Transverse colon (tissue), 4 donors: ENCODE measurements at regions not wholly inside any gene's neighbourhood (a gene's known extent, or its start where the extent isn't known, plus 50 kb on each side); places are given as distances from the start of the nearest gene placed in this dataset.

Experiments used
- DNase-seq: peaks from one replicate; pipeline ENCODE4 v3.0.0-alpha.2; 2019
- H3K27ac ChIP-seq, 4 donors: fragments of 200-600 bp; sonication (generic); 2 replicates each; pipeline ENCODE4 v1.5.1; 2016 to 2018; ENCODE audit warnings: inconsistent platforms in 4 of 4
- H3K27me3 ChIP-seq: fragments of 200-600 bp; sonication (generic); 2 replicates; pipeline ENCODE4 v1.5.1; 2017; ENCODE audit warnings: inconsistent platforms
- H3K36me3 ChIP-seq, 4 donors: fragments of 200-600 bp; sonication (generic); 2 replicates each; pipeline ENCODE4 v1.5.1; 2017 to 2019; ENCODE audit warnings: inconsistent platforms in 4 of 4
- H3K4me1 ChIP-seq, 4 donors: fragments of 200-600 bp; sonication (generic); 2 replicates each; pipeline ENCODE4 v1.5.1; 2017 to 2020; ENCODE audit warnings: inconsistent platforms in 4 of 4
- H3K4me3 ChIP-seq, 4 donors: fragments of 200-600 bp; sonication (generic); 1 replicate in 1 of 4; 2 replicates in 3 of 4; pipeline versions ENCODE4 v1.5.1 to v1.6.1; 2017 to 2019; ENCODE audit warnings: inconsistent platforms in 4 of 4
- H3K9me3 ChIP-seq, 2 donors: fragments of 200-600 bp; sonication (generic); 2 replicates each; pipeline ENCODE4 v1.5.1; 2017 to 2019; ENCODE audit warnings: inconsistent platforms in 2 of 2
- EP300 ChIP-seq: sonication (generic); formaldehyde crosslinking; IDR thresholded peaks from one replicate; pipeline ENCODE4 v1.6.1; 2017; ENCODE audit warnings: antibody characterized with exemption, low read depth
- POLR2A ChIP-seq: fragments of 450-650 bp; IDR thresholded peaks from one replicate; pipeline ENCODE4 v1.6.1; 2016; ENCODE audit warnings: antibody characterized with exemption, mild to moderate bottlenecking, moderate library complexity
- POLR2AphosphoS5 ChIP-seq, 3 donors: sonication (generic); formaldehyde crosslinking; IDR thresholded peaks; one replicate each; pipeline ENCODE4 v1.6.1; 2016; ENCODE audit warnings: antibody characterized with exemption in 3 of 3
- WGBS, 2 donors: methylation state at CpG; one replicate each; pipeline ENCODE4 v1.1.5; 2018; ENCODE audit warnings: low coverage in 1 of 2; 5-methylcytosine and 5-hydroxymethylcytosine counted together
- in situ Hi-C, 4 donors: fragments of 200-750 bp; cut with MboI; loops; one replicate each; pipeline versions ENCODE4 v1.15.0 to v1.15.1; 2017; ENCODE audit warnings: low sequenced_read_pairs in 3 of 4, low pct_ligation_motif_present in 1 of 4, low pct_unique_long_range_greater_than_20kb in 1 of 4
- intact Hi-C: fragments of 100-400 bp; cut with DNase I; formaldehyde crosslinking; loops from one replicate; pipeline ENCODE4 v1.15.1; 2023; ENCODE audit warnings: low total_unique reads
- TF ChIP-seq, protein P1 (sequence below), 5 experiments: fragments of 200-600 bp in 3 of 5; fragments of 450-650 bp in 2 of 5; sonication (generic) in 3 of 5; IDR thresholded peaks; 1 replicate in 2 of 5; 2 replicates in 3 of 5; pipeline ENCODE4 v1.5.1; 2016 to 2017; ENCODE audit warnings: antibody characterized with exemption in 5 of 5, inconsistent platforms in 3 of 5, mild to moderate bottlenecking in 2 of 5, moderate library complexity in 1 of 5

DNA sequence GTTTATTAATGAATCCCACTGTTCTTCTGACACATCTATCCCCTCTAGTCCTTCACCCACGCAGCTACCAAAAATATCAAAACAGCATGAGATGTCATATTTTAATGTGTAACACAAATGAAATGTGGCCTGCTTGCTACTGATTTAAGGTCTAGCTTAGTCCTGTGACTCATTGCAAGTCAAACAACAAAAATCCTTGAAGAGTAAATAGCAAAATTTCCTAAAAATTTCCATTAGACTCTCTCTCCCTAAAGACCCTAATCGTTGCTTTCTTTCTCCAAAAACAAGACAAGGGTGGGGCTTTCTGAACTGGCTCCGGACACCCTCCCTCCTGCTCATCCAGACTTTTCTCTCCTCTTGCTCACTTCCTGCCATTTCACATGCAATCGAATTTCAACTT is 99.9 kb upstream of the IPO5 start:
- in situ Hi-C loops (loop anchor here (10.0 to 25.0 kb wide), 6 partner anchors 284 to 834 kb away; partner anchors contain the start of gene FARP1 (in 1 of the 4)), intact Hi-C loops (loop anchor here (10.0 kb wide), 1 partner anchor 821 kb away; no protein-coding TSS in a partner anchor)

GRCh38 chr13:97855570-97856303 is 97.7 kb upstream of the IPO5 start:
- Histone ChIP-seq H3K9me3 (no peaks in the 10 kb centered on the region), H3K36me3 (no peaks in the 10 kb centered on the region), H3K4me3 (no peak overlapping the region), H3K27ac (peak overlapping the region in 1 of 4 donors; percentile 13), H3K27me3 (no peaks in the 10 kb centered on the region), H3K4me1 (peaks cover 0 to 5% (median 0%) of the 10 kb centered on the region in 4 donors)
- DNase-seq, result peak; percentile 13
- intact Hi-C loops (loop anchor here (10.0 kb wide), 1 partner anchor 819 kb away; no protein-coding TSS in a partner anchor), in situ Hi-C loops (loop anchor here (10.0 to 25.0 kb wide), 6 partner anchors 282 to 832 kb away; partner anchors contain the start of gene FARP1 (in 1 of the 4))
- WGBS, 2 donors, result 22 to 26% methylated on average over 10 to 13 of the region's 13 CpGs
- TF ChIP-seq, protein P1, sequence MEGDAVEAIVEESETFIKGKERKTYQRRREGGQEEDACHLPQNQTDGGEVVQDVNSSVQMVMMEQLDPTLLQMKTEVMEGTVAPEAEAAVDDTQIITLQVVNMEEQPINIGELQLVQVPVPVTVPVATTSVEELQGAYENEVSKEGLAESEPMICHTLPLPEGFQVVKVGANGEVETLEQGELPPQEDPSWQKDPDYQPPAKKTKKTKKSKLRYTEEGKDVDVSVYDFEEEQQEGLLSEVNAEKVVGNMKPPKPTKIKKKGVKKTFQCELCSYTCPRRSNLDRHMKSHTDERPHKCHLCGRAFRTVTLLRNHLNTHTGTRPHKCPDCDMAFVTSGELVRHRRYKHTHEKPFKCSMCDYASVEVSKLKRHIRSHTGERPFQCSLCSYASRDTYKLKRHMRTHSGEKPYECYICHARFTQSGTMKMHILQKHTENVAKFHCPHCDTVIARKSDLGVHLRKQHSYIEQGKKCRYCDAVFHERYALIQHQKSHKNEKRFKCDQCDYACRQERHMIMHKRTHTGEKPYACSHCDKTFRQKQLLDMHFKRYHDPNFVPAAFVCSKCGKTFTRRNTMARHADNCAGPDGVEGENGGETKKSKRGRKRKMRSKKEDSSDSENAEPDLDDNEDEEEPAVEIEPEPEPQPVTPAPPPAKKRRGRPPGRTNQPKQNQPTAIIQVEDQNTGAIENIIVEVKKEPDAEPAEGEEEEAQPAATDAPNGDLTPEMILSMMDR (IDR thresholded peaks at IDR 0.05), result peak; percentile 74 to 83 (median 74)
- TF ChIP-seq EP300, result no peak

More for the DNA sequence above, 99.9 kb upstream of the IPO5 start:
- TF ChIP-seq POLR2A, result no peak
- no peak for TF ChIP-seq POLR2AphosphoS5 (IDR thresholded peaks at IDR 0.05)
- no peak for TF ChIP-seq EP300
- TF ChIP-seq, protein P1 (IDR thresholded peaks at IDR 0.05), result no peak
- no peak overlapping the region for H3K4me3 ChIP-seq
- DNase-seq, result no peak
- H3K27ac ChIP-seq, result no peak overlapping the region
- 49 to 69% methylated on average over 4 of the region's 4 CpGs for WGBS, 2 donors
- no peaks in the 10 kb centered on the region for H3K36me3 ChIP-seq
- peaks cover 0 to 5% (median 0%) of the 10 kb centered on the region in 4 donors for H3K4me1 ChIP-seq
- no peaks in the 10 kb centered on the region for H3K9me3 ChIP-seq
- no peaks in the 10 kb centered on the region for H3K27me3 ChIP-seq

DNA sequence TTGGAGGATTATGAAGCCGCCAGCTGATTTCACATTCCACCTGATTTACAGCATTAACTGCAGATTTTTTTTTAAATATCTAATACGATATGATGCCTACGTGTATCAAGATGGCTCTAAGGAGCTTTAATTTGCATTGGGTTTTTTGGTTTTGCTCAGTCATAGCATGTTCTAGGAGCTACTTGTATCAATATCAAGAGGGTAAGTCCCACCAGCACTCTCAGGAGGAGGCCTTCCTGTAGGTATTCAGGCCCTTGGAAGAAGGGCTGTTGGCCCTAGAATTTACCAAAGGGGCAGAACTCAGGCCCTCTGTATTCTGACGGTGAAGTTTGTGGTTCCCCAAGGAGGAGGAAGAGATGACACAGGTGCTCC is 97.2 kb upstream of the IPO5 start:
- no peaks in the 10 kb centered on the region for H3K36me3 ChIP-seq
- in situ Hi-C loops, result loop anchor here (10.0 to 25.0 kb wide), 6 partner anchors 281 to 831 kb away; partner anchors contain the start of gene FARP1 (in 1 of the 4)
- H3K9me3 ChIP-seq, result no peaks in the 10 kb centered on the region
- H3K27ac ChIP-seq, result no peak overlapping the region
- no peak overlapping the region for H3K4me3 ChIP-seq
- no peak for DNase-seq
- 42 to 100% methylated on average over 1 to 4 of the region's 4 CpGs for WGBS, 2 donors
- H3K4me1 ChIP-seq, result peaks cover 0 to 5% (median 0%) of the 10 kb centered on the region in 4 donors
- no peak for TF ChIP-seq EP300
- TF ChIP-seq, protein P1 (IDR thresholded peaks at IDR 0.05), result no peak
- TF ChIP-seq POLR2A, result no peak
- TF ChIP-seq POLR2AphosphoS5 (IDR thresholded peaks at IDR 0.05), result no peak
- no peaks in the 10 kb centered on the region for H3K27me3 ChIP-seq
- intact Hi-C loops, result loop anchor here (10.0 kb wide), 1 partner anchor 819 kb away; no protein-coding TSS in a partner anchor

GRCh38 chr13:97858161-97858560 is 95.3 kb upstream of the IPO5 start:
- WGBS, 2 donors, result 71 to 90% methylated on average over 2 of the region's 2 CpGs
- in situ Hi-C loops, result loop anchor here (10.0 to 25.0 kb wide), 6 partner anchors 279 to 829 kb away; partner anchors contain the start of gene FARP1 (in 1 of the 4)
- H3K27me3 ChIP-seq, result no peaks in the 10 kb centered on the region
- no peak for DNase-seq
- H3K4me3 ChIP-seq, result no peak overlapping the region
- no peaks in the 10 kb centered on the region for H3K9me3 ChIP-seq
- intact Hi-C loops, result loop anchor here (10.0 kb wide), 1 partner anchor 817 kb away; no protein-coding TSS in a partner anchor
- TF ChIP-seq POLR2AphosphoS5 (IDR thresholded peaks at IDR 0.05) (no peak), EP300 (no peak), POLR2A (no peak)
- TF ChIP-seq, protein P1 (IDR thresholded peaks at IDR 0.05), result no peak
- H3K36me3 ChIP-seq, result no peaks in the 10 kb centered on the region
- peaks cover 0 to 5% (median 0%) of the 10 kb centered on the region in 4 donors for H3K4me1 ChIP-seq
- no peak overlapping the region for H3K27ac ChIP-seq
